ENCODE measurements at regions not wholly inside any gene's neighbourhood (a gene's known extent, or its start where the extent isn't known, plus 50 kb on each side); places are given as distances from the start of the nearest gene placed in this dataset.

GRCh38 chr9:108316066-108316465, 539.7 kb downstream of the ACTL7B start:
- Histone ChIP-seq H3K4me3 (ENCODE audit: low read depth, low read length) (no peak overlapping the region), H3K4me1 (ENCODE audit: control insufficient read depth, insufficient read depth, low read length) (no peaks in the 10 kb centered on the region), H3K36me3 (ENCODE audit: control insufficient read depth in 2 of 2, insufficient read depth in 1 of 2, low read length in 2 of 2) (no peaks in the 10 kb centered on the region), H3K9me3 (ENCODE audit: control insufficient read depth, insufficient read depth, low read depth, low read length) (no peaks in the 10 kb centered on the region), H3K27ac (ENCODE audit: extremely low read depth, low read depth, low read length) (no peak overlapping the region)
- no peak for TF ChIP-seq ZNF558 (tag by site-specific recombination; IDR thresholded peaks at IDR 0.05)
- no peak for TF ChIP-seq ZNF10 (tag by site-specific recombination; IDR thresholded peaks at IDR 0.05)
- no peak for TF ChIP-seq ZNF132 (tag by site-specific recombination; IDR thresholded peaks at IDR 0.05; ENCODE audit: borderline replicate concordance)
- no peak for TF ChIP-seq ZNF426 (tag by site-specific recombination; IDR thresholded peaks at IDR 0.05)
- POLR2A ChIA-PET = no interaction called here
- CTCF ChIA-PET = no interaction called here

- Histone ChIP-seq H3K27ac (ENCODE audit: extremely low read depth, low read depth, low read length) (no peak overlapping the region), H3K4me1 (ENCODE audit: control insufficient read depth, insufficient read depth, low read length) (no peaks in the 10 kb centered on the region), H3K9me3 (ENCODE audit: control insufficient read depth, insufficient read depth, low read depth, low read length) (no peaks in the 10 kb centered on the region), H3K36me3 (ENCODE audit: control insufficient read depth in 2 of 2, insufficient read depth in 1 of 2, low read length in 2 of 2) (no peaks in the 10 kb centered on the region), H3K4me3 (ENCODE audit: low read depth, low read length) (no peak overlapping the region)
- TF ChIP-seq ZNF514 (tag by site-specific recombination; IDR thresholded peaks at IDR 0.05) (no peak), WT1 (tag by site-specific recombination; IDR thresholded peaks at IDR 0.05) (no peak), ZNF146 (tag by site-specific recombination; IDR thresholded peaks at IDR 0.05) (no peak), ZNF19 (tag by site-specific recombination; IDR thresholded peaks at IDR 0.05; ENCODE audit: low read depth) (no peak), ZFP69B (tag by site-specific recombination; IDR thresholded peaks at IDR 0.05) (no peak), ZNF768 (tag by site-specific recombination; IDR thresholded peaks at IDR 0.05) (no peak), ZBTB7A (tag by site-specific recombination; IDR thresholded peaks at IDR 0.05; ENCODE audit: low read depth) (no peak)
- ChIA-PET CTCF (no interaction called here), POLR2A (no interaction called here)
Measured at GRCh38 chr9:108311745-108312144, 544.0 kb downstream of the ACTL7B start.

GRCh38 chr9:108310202-108310601, 545.6 kb downstream of the ACTL7B start:
- CTCF ChIA-PET = no interaction called here
- TF ChIP-seq TRIM28 (IDR thresholded peaks at IDR 0.05; ENCODE audit: borderline replicate concordance, low read length) (no peak), ZBTB21 (tag by site-specific recombination; IDR thresholded peaks at IDR 0.05) (no peak), ZNF521 (tag by site-specific recombination; IDR thresholded peaks at IDR 0.05) (no peak), ZNF148 (tag by site-specific recombination; IDR thresholded peaks at IDR 0.05; ENCODE audit: borderline replicate concordance) (no peak), KLF17 (tag by site-specific recombination; IDR thresholded peaks at IDR 0.05) (no peak), ZNF433 (tag by site-specific recombination; IDR thresholded peaks at IDR 0.05; ENCODE audit: low read depth) (no peak), ZNF785 (tag by site-specific recombination; IDR thresholded peaks at IDR 0.05) (no peak), ZNF341 (tag by site-specific recombination; IDR thresholded peaks at IDR 0.05; ENCODE audit: low read depth) (no peak), GLIS1 (tag by site-specific recombination; IDR thresholded peaks at IDR 0.05) (no peak), ZNF366 (tag by site-specific recombination; conservative IDR thresholded peaks at IDR 0.05) (no peak), ZNF202 (tag by site-specific recombination; IDR thresholded peaks at IDR 0.05; ENCODE audit: borderline replicate concordance) (no peak)
- H3K36me3 ChIP-seq (ENCODE audit: control insufficient read depth in 2 of 2, insufficient read depth in 1 of 2, low read length in 2 of 2) = no peaks in the 10 kb centered on the region
- H3K27ac ChIP-seq (ENCODE audit: extremely low read depth, low read depth, low read length) = no peak overlapping the region
- H3K9me3 ChIP-seq (ENCODE audit: control insufficient read depth, insufficient read depth, low read depth, low read length) = no peaks in the 10 kb centered on the region
- POLR2A ChIA-PET = no interaction called here
- no peak overlapping the region for H3K4me3 ChIP-seq (ENCODE audit: low read depth, low read length)
- no peaks in the 10 kb centered on the region for H3K4me1 ChIP-seq (ENCODE audit: control insufficient read depth, insufficient read depth, low read length)
